AG10803 (cell line): ENCODE measurements at regions not wholly inside any gene's neighbourhood (a gene's known extent, or its start where the extent isn't known, plus 50 kb on each side); places are given as distances from the start of the nearest gene placed in this dataset.

Experiments
- DNase-seq: peaks from one replicate; pipeline ENCODE4 v3.0.0; 2010; ENCODE audit warnings: low read depth
- H3K4me3 ChIP-seq: 2 replicates; pipeline ENCODE4 v1.5.1; 2011; ENCODE audit warnings: mild to moderate bottlenecking, low read length, control low read depth
- CTCF ChIP-seq: conservative IDR thresholded peaks from 2 replicates; pipeline ENCODE4 v1.5.1; 2011; ENCODE audit warnings: mild to moderate bottlenecking, low read length, control low read depth, inconsistent platforms

GRCh38 chr10:104563548-104563947 lies 77.5 kb upstream of the SORCS3 start:
- DNase-seq, result no peak
- H3K4me3 ChIP-seq, result no peak overlapping the region
- no peak for TF ChIP-seq CTCF

- H3K4me3 ChIP-seq, result no peak overlapping the region
- no peak for DNase-seq
- no peak for TF ChIP-seq CTCF
Observed at GRCh38 chr10:104574427-104574826, 66.7 kb upstream of the SORCS3 start.

- no peak for TF ChIP-seq CTCF
- no peak for DNase-seq
- H3K4me3 ChIP-seq, result no peak overlapping the region
Observed at GRCh38 chr10:104574838-104575237, 66.3 kb upstream of the SORCS3 start.

GRCh38 chr10:104576611-104577010 lies 64.5 kb upstream of the SORCS3 start:
- DNase-seq, result no peak
- no peak overlapping the region for H3K4me3 ChIP-seq
- no peak for TF ChIP-seq CTCF

- no peak overlapping the region for H3K4me3 ChIP-seq
- no peak for DNase-seq
- TF ChIP-seq CTCF, result no peak
Observed at GRCh38 chr10:104577163-104577562, 63.9 kb upstream of the SORCS3 start.

- peak; percentile 17 for DNase-seq
- TF ChIP-seq CTCF, result no peak
- no peak overlapping the region for H3K4me3 ChIP-seq
Observed at GRCh38 chr10:104577861-104578521, 63.1 kb upstream of the SORCS3 start.

- H3K4me3 ChIP-seq, result no peak overlapping the region
- DNase-seq, result no peak
- no peak for TF ChIP-seq CTCF
Observed at GRCh38 chr10:104578671-104579070, 62.4 kb upstream of the SORCS3 start.
